HG03571 (cell line): ENCODE measurements at regions not wholly inside any gene's neighbourhood (a gene's known extent, or its start where the extent isn't known, plus 50 kb on each side); places are given as distances from the start of the nearest gene placed in this dataset.

Source experiments
- ATAC-seq: cut with Tn5 transposase; IDR thresholded peaks from one replicate; pipeline ENCODE4 v1.9.1; 2021; ENCODE audit not compliant: unreplicated experiment

GRCh38 chr15:39139431-39140059 is 441.3 kb upstream of the THBS1 start:
- ATAC-seq, result no peak

GRCh38 chr15:39140060-39140604 is 440.7 kb upstream of the THBS1 start:
- ATAC-seq, result no peak

DNA sequence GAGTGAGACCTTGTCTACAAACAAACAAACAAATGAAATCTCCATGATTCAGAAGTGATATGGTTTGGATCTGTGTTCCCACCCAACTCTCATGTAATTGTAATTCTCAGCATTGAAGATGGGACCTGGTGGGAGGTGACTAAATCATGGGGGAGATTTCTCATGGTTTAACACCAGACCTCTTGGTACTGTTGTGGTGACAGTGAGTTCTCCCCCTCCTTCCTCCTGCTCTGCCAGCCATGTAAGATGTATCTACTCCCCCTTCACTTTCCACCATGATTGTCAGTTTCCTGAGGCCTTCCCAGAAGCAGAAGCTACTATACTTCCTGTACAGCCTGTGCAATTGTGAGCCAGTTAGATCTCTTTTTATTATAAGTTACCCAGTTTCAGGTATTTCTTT is 438.4 kb upstream of the THBS1 start:
- no peak for ATAC-seq

GRCh38 chr15:39143479-39143878 is 437.4 kb upstream of the THBS1 start:
- ATAC-seq, result no peak

DNA sequence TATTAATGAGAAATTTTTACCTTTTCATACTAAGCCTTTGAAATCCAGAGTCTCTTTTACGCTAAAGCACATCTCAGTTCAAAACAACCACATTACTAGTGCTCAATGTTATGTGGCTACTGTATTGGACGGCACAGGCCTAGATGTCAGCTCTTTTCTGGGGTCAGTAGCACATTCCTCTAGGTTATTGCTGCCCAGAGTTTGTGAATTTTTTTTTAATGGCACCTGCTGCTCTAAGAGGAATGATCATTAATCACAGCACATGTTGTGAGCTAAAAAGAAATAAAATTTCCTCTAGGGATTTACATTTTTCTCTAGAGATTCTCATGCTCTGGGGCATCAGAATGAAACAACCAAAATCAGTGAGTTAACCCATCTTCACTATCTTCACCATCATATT is 436.8 kb upstream of the THBS1 start:
- no peak for ATAC-seq

GRCh38 chr15:39144613-39145499 is 436.0 kb upstream of the THBS1 start:
- no peak for ATAC-seq

DNA sequence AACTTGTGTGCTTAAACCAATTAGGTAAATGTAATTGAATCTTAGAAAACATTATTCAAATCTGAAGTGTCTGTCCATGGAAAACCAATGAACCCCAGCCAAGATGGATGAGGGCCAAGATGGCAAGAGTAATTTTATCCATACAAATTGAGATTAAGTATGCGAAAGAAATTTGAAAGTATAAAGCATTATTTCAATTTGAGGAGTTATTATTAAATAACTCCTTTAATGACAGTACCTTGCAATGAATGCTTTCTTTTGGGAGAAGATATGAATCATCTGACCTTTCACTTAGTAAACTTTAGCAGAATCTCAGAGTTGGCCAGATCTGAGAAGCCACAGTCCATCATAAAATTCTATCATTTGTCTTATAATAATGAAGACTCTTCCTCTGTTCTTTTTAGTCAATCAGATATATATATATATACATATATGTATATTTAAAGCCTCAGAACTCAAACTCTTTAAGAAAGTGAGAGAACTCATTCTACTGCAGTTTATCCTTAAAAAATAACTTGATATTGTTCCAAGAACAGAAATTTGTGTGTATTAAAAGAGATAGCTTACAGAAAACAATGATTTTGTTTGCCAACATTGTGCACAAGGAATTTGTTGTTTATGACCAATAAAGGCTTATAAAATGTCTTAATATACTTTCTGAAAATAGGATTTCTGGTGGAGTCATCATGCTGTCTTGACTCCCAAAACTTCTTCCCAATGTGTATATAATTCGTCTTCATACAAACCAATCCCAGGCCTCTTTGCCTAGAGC is 434.8 kb upstream of the THBS1 start:
- no peak for ATAC-seq

DNA sequence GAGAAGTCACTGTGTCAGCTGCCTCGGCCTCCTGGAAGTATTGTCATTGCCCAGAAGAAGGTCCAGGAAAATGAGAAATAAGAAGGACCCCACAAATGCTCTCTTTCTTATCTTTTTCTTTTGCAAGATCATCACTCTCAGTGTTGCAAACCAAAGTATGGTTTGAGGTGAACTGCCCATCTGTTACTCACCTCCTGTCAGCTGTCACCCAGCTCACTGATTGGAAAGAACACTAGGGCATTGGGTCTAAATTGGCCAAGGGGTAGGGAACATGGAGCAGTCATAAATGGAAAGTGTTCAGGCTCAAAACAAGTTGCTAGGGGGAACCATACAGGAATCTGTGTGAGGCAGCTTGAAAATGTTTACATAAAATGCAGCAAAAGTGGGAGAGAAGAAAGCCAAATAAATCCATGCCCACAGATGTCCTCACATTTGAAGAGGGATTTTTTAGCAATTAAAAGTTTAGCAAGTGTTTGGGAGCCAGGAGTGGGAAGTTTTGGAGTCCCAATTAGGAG is 431.2 kb upstream of the THBS1 start:
- no peak for ATAC-seq

DNA sequence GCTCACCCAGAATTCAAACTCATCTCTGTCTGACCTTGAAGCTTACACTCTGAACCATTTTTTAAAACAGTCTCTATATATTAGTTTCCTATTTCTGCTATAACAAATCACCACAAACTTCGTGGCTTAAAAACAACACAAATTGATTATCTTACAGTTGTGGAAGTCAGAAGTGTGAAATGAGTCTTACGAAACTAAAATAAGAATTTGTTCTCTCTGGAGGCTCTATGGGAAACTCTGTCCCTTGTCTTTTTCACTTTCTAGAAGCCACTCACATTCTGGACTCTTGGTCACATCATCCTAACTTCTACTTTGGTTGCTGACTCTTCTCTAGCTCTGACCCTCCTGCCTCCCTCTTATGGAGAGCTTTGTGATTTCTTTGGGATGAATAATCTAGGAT is 429.3 kb upstream of the THBS1 start:
- ATAC-seq, result no peak

DNA sequence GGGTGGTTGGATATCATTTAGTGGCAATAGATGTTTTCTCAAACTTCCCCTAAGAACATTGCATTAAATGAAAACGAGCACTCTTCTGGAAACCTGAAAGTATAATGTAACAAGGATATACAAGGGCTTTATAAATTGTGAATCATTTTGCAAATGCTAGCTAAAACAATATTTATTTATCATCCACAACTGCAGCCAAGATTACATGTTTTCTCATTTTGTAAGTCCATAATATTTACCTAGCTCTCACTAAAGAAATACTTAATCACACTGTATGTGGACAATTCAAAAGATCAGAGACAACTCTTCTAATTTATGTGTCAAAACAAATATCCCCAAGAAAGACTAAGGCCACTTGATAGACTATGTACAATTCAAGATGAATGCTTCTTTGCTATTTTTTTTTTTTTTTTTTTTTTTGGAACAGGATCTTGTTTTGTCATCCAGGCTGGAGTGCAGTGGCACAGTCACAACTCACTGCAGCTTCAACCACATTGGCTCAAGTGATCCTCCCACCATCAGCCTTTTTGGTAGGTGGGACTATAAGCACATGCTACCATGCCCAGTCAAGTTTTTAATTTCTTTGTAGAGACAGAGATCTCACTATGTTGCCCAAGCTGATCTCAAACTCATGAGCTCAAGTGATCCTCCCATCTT is 427.7 kb upstream of the THBS1 start:
- ATAC-seq, result no peak

DNA sequence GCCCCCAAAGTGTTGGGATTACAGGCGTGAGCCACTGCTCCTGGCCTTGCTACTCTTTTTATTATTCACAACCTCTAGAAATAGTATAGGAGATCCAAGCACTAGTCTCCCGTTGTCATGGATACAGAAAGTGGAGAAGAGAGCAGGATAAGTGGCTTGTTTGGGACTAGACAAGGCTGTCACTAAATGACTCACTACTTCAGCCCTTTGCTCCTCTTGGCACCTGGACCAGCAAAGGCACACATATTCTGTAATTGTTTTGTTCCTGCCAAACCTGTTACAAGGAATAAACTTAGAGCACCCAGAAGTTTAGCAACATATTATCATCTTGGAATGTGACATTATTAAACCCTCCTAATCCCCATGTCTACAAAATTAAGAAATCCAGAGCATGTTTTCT is 427.2 kb upstream of the THBS1 start:
- ATAC-seq, result no peak

- no peak for ATAC-seq
Measured at GRCh38 chr15:39154227-39154638, 426.6 kb upstream of the THBS1 start.

GRCh38 chr15:39154776-39155175 is 426.1 kb upstream of the THBS1 start:
- no peak for ATAC-seq

GRCh38 chr15:39156166-39156565 is 424.7 kb upstream of the THBS1 start:
- no peak for ATAC-seq

GRCh38 chr15:39156646-39157250 is 424.1 kb upstream of the THBS1 start:
- no peak for ATAC-seq

- ATAC-seq, result no peak
Measured at GRCh38 chr15:39157882-39158281, 423.0 kb upstream of the THBS1 start.

GRCh38 chr15:39159833-39160232 is 421.0 kb upstream of the THBS1 start:
- ATAC-seq, result no peak

- ATAC-seq, result no peak
Measured at GRCh38 chr15:39161096-39161495, 419.8 kb upstream of the THBS1 start.

- no peak for ATAC-seq
Measured at GRCh38 chr15:39165020-39165706, 415.7 kb upstream of the THBS1 start.
